NCI-H345 (cell line): ENCODE measurements at regions not wholly inside any gene's neighbourhood (a gene's known extent, or its start where the extent isn't known, plus 50 kb on each side); places are given as distances from the start of the nearest gene placed in this dataset.

ENCODE experiments used
- DNase-seq: peaks from one replicate; lab custom pipeline; 2025; lab: John Stamatoyannopoulos, UW

- no peak for DNase-seq
These were observed 61.1 kb upstream of the UGP2 start for GRCh38 chr2:63780518-63781155.

- DNase-seq = no peak
These were observed 57.2 kb upstream of the UGP2 start for GRCh38 chr2:63784461-63784860.

GRCh38 chr2:63785096-63785495 is 56.6 kb upstream of the UGP2 start:
- DNase-seq = no peak

- DNase-seq = no peak
These were observed 55.2 kb upstream of the UGP2 start for GRCh38 chr2:63786471-63786870.

- no peak for DNase-seq
These were observed 53.6 kb upstream of the UGP2 start for GRCh38 chr2:63788071-63788470.

- no peak for DNase-seq
These were observed 52.2 kb upstream of the UGP2 start for GRCh38 chr2:63789338-63790020.

- DNase-seq = no peak
These were observed 51.2 kb upstream of the UGP2 start for GRCh38 chr2:63790491-63790890.

- DNase-seq = no peak
These were observed 50.8 kb upstream of the UGP2 start for GRCh38 chr2:63790906-63791305.

GRCh38 chr2:63791387-63791786 is 50.3 kb upstream of the UGP2 start:
- no peak for DNase-seq
